Stomach (tissue), 8 donors: ENCODE measurements at regions not wholly inside any gene's neighbourhood (a gene's known extent, or its start where the extent isn't known, plus 50 kb on each side); places are given as distances from the start of the nearest gene placed in this dataset.

ENCODE experiments used
- DNase-seq, 2 donors: peaks; one replicate each; pipeline versions ENCODE4 v3.0.0 to v3.0.0-alpha.2; 2013 to 2019
- H3K27ac ChIP-seq, 5 donors: fragments of 200-600 bp in 4 of 5; sonication (generic) in 4 of 5; one replicate each; pipeline ENCODE4 v1.5.1; 2013 to 2019; ENCODE audit warnings: mild to moderate bottlenecking in 1 of 5, moderate library complexity in 1 of 5
- H3K27me3 ChIP-seq, 3 donors: fragments of 200-600 bp; sonication (generic); one replicate each; pipeline ENCODE4 v1.5.1; 2017 to 2019; ENCODE audit warnings: mixed run types in 1 of 3
- H3K36me3 ChIP-seq, 4 donors: fragments of 200-600 bp; sonication (generic); 1 replicate in 3 of 4; 2 replicates in 1 of 4; pipeline ENCODE4 v1.5.1; 2016 to 2019
- H3K4me1 ChIP-seq, 4 donors: fragments of 200-600 bp; sonication (generic); one replicate each; pipeline ENCODE4 v1.5.1; 2016 to 2019
- H3K4me3 ChIP-seq, 4 donors: fragments of 200-600 bp; sonication (generic) in 3 of 4; one replicate each; pipeline ENCODE4 v1.5.1; 2016 to 2019; ENCODE audit warnings: mild to moderate bottlenecking in 1 of 4
- H3K9me3 ChIP-seq, 4 donors: fragments of 200-600 bp; sonication (generic); one replicate each; pipeline ENCODE4 v1.5.1; 2016 to 2019
- EP300 ChIP-seq: sonication (generic); formaldehyde crosslinking; IDR thresholded peaks from one replicate; pipeline ENCODE4 v1.6.1; 2017; ENCODE audit warnings: antibody characterized with exemption
- POLR2A ChIP-seq, 4 donors: fragments of 450-650 bp; IDR thresholded peaks; one replicate each; pipeline ENCODE4 v1.6.1; 2016; ENCODE audit warnings: antibody characterized with exemption in 4 of 4, control low read depth in 2 of 4, mild to moderate bottlenecking in 1 of 4, moderate library complexity in 1 of 4
- POLR2AphosphoS5 ChIP-seq, 3 donors: sonication (generic); formaldehyde crosslinking; IDR thresholded peaks; one replicate each; pipeline ENCODE4 v1.6.1; 2016; ENCODE audit warnings: antibody characterized with exemption in 3 of 3
- WGBS, 5 donors: extraction: QIAGEN DNeasy Blood & Tissue Kit in 3 of 5; methylation state at CpG; one replicate each; pipeline versions ENCODE4 v1.1.5 to v1.1.7; 2013 to 2018; 5-methylcytosine and 5-hydroxymethylcytosine counted together
- intact Hi-C: fragments of 100-400 bp; cut with DNase I; formaldehyde crosslinking; loops from one replicate; pipeline ENCODE4 v1.15.1; 2023; ENCODE audit warnings: low total_unique reads
- TF ChIP-seq, protein P1 (sequence below), 7 experiments: fragments of 450-650 bp in 4 of 7; fragments of 200-600 bp in 3 of 7; sonication (generic) in 3 of 7; IDR thresholded peaks; one replicate each; pipeline ENCODE4 v1.5.1; 2016 to 2019; ENCODE audit warnings: antibody characterized with exemption in 7 of 7, control low read depth in 2 of 7, mild to moderate bottlenecking in 1 of 7
- donor health status: healthy with polysubstance abuse.
- donor health status: Bipolar disorder and iron deficiency.
- donor health status: healthy.

DNA sequence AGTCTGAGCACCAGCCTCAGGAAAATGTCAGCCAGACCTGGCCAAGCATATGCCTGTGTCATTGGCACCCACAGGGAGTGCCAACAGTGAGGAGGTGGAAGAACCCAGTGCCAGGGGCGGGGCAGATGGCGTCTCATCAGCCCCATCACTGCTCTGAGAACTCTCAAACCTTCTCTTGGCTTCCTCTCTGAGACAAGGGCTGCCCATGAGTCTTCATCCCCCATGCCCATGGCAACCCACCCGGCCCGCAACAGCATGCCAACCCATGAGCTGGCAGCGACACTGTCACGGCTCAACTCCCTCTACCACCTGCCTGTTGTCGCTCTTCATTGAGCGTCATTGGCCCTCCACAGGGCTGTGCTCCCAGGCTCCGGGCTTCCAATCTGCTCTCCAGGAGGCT, 340.5 kb downstream of the BUD13 start:
- TF ChIP-seq, protein P1, sequence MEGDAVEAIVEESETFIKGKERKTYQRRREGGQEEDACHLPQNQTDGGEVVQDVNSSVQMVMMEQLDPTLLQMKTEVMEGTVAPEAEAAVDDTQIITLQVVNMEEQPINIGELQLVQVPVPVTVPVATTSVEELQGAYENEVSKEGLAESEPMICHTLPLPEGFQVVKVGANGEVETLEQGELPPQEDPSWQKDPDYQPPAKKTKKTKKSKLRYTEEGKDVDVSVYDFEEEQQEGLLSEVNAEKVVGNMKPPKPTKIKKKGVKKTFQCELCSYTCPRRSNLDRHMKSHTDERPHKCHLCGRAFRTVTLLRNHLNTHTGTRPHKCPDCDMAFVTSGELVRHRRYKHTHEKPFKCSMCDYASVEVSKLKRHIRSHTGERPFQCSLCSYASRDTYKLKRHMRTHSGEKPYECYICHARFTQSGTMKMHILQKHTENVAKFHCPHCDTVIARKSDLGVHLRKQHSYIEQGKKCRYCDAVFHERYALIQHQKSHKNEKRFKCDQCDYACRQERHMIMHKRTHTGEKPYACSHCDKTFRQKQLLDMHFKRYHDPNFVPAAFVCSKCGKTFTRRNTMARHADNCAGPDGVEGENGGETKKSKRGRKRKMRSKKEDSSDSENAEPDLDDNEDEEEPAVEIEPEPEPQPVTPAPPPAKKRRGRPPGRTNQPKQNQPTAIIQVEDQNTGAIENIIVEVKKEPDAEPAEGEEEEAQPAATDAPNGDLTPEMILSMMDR (IDR thresholded peaks at IDR 0.05): no peak
- TF ChIP-seq POLR2A (IDR thresholded peaks at IDR 0.05) (no peak), EP300 (no peak), POLR2AphosphoS5 (IDR thresholded peaks at IDR 0.05) (no peak)
- Histone ChIP-seq H3K9me3 (no peaks in the 10 kb centered on the region), H3K4me1 (no peaks in the 10 kb centered on the region), H3K36me3 (no peaks in the 10 kb centered on the region), H3K27me3 (peaks cover 0 to 19% (median 0%) of the 10 kb centered on the region in 3 donors), H3K27ac (no peak overlapping the region), H3K4me3 (no peak overlapping the region)
- 80 to 93% (median 91%) methylated on average over 7 to 9 of the region's 9 CpGs for WGBS, 5 donors
- intact Hi-C loops: no loop called here
- DNase-seq: no peak

GRCh38 chr11:116431842-116432241, 340.9 kb downstream of the BUD13 start:
- H3K27me3 ChIP-seq: peaks cover 0 to 19% (median 0%) of the 10 kb centered on the region in 3 donors
- intact Hi-C loops: no loop called here
- DNase-seq: no peak
- H3K27ac ChIP-seq: no peak overlapping the region
- TF ChIP-seq POLR2A (IDR thresholded peaks at IDR 0.05) (no peak), EP300 (no peak), POLR2AphosphoS5 (IDR thresholded peaks at IDR 0.05) (no peak)
- TF ChIP-seq, protein P1 (IDR thresholded peaks at IDR 0.05): no peak
- H3K36me3 ChIP-seq: no peaks in the 10 kb centered on the region
- no peaks in the 10 kb centered on the region for H3K9me3 ChIP-seq
- H3K4me1 ChIP-seq: no peaks in the 10 kb centered on the region
- H3K4me3 ChIP-seq: no peak overlapping the region
- WGBS, 5 donors: 24 to 63% (median 32%) methylated on average over 1 of the region's 1 CpG

- TF ChIP-seq, protein P1 (IDR thresholded peaks at IDR 0.05): no peak
- TF ChIP-seq EP300 (no peak), POLR2AphosphoS5 (IDR thresholded peaks at IDR 0.05) (no peak), POLR2A (IDR thresholded peaks at IDR 0.05) (no peak)
- intact Hi-C loops: no loop called here
- Histone ChIP-seq H3K36me3 (no peaks in the 10 kb centered on the region), H3K4me3 (no peak overlapping the region), H3K27me3 (peaks cover 0 to 24% (median 0%) of the 10 kb centered on the region in 3 donors), H3K4me1 (no peaks in the 10 kb centered on the region), H3K27ac (no peak overlapping the region), H3K9me3 (no peaks in the 10 kb centered on the region)
- 68 to 84% (median 78%) methylated on average over 5 to 6 of the region's 6 CpGs for WGBS, 5 donors
- no peak for DNase-seq
Observed at GRCh38 chr11:116428638-116428975, 344.2 kb downstream of the BUD13 start.

- intact Hi-C loops: no loop called here
- H3K4me1 ChIP-seq: no peaks in the 10 kb centered on the region
- H3K36me3 ChIP-seq: no peaks in the 10 kb centered on the region
- no peak overlapping the region for H3K27ac ChIP-seq
- TF ChIP-seq POLR2A (IDR thresholded peaks at IDR 0.05): no peak
- TF ChIP-seq EP300: no peak
- TF ChIP-seq, protein P1 (IDR thresholded peaks at IDR 0.05): no peak
- no peak for TF ChIP-seq POLR2AphosphoS5 (IDR thresholded peaks at IDR 0.05)
- no peak overlapping the region for H3K4me3 ChIP-seq
- H3K9me3 ChIP-seq: no peaks in the 10 kb centered on the region
- DNase-seq: peak in 1 of 2 donors; percentile 39
- peaks cover 0 to 24% (median 0%) of the 10 kb centered on the region in 3 donors for H3K27me3 ChIP-seq
- 16 to 37% (median 26%) methylated on average over 11 of the region's 11 CpGs for WGBS, 5 donors
Observed at GRCh38 chr11:116427903-116428637, 344.7 kb downstream of the BUD13 start.
